Activated CD8-positive, alpha-beta memory T cell treated with anti-CD3 and anti-CD28 coated beads, Interleukin-2, amount 50 U/mL, for 48 hours (primary cell): ENCODE measurements at regions not wholly inside any gene's neighbourhood (a gene's known extent, or its start where the extent isn't known, plus 50 kb on each side); places are given as distances from the start of the nearest gene placed in this dataset.

Source experiments
- DNase-seq: peaks from one replicate; pipeline ENCODE4 v3.0.0-alpha.2; 2020

GRCh38 chr4:111187108-111187507, 564.2 kb upstream of the PITX2 start:
- DNase-seq = no peak

DNA sequence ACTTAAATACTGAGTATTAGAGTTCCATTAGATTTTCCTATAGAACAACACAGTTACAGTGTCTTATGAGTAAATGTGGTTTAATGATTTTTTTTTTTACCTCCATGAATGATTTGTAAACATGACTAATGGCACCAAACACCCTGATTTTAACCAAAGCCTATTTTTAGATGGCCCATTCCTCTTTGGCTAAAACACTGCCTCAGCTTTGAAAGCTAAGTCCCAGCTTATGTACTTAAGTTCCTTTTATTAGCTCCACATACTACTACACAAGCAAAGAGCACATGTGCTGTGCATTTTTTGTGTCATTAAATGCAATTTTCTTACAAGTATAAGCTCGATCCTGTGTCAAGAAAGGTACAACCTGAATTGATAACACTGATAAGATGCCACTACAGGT, 575.6 kb upstream of the PITX2 start:
- no peak for DNase-seq

DNA sequence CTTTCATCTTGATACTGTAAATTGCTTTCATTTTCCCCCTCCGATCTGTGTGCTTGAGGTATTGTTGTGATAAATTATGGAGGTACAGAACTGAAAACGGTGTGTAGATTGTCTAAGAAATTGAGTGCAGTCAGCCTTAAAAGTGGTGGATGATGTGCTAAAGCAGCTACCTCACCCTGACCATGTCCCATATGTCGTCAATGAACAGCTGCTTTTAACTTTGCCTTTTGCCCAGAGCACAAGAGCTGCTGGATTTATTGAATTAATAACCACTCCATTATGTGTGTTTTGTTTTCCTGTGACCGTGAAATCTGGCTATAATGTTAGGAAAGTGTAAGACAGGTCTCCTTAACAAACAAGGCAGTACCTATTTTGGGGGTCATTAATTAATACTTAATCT, 581.9 kb upstream of the PITX2 start:
- no peak for DNase-seq

DNA sequence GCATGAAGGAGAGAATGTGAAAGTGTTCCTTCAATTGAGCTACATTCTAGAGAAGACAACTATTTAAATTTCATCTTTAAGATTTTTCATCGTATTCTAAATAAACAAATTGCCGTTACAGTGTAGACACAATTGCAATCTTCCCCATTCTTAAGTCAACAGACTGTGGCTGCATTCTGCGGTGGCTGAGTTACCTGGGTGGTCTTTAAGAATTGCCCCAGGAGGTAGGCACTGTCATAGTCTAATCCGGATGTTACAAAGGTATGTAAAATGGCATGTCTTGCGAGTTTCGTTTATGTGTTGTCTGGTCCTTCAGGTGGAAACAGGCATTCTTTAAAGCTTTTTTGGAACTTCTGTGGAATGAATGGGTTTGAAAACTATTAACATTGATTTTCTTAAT, 586.1 kb upstream of the PITX2 start:
- DNase-seq = no peak

DNA sequence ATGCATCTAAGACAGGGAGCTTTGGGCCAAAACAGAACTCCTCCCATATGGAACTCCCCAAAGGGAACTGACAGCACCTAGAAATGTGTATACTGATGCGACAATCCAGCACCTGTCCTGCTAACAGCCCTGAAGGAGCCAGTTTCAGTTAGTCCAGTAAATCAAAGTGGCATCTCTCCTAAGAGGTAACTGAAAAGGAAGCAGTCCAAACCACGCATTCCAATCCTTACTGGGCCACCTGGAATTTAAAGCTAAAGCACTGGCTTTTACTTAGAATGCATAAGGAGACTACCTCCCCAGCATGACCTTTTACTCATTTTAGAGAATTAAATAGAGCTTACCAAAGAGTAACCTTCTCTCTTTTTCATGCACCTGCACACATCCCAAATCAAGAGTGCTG, 586.8 kb upstream of the PITX2 start:
- DNase-seq = no peak

DNA sequence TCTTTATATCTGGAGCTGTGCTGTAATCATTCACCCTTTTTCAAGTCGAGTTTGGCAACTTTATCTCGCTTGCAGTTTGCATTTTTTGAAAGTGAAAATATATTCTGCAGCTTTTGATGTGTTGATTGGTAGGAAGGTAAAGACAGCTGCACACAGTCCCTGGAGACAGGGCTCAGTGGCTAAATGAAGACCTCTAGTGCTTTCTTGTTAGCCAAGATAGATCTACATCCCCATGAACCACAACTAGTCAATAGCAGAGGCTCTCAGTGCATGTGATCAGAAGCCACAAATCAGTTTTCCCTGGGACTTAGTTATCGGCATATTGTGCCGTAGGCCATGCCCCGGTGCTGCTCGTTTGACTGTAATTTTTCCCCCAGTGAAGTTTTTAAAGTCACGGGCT, 587.7 kb upstream of the PITX2 start:
- DNase-seq = no peak

- DNase-seq = no peak
Measured at GRCh38 chr4:111213531-111213930, 590.7 kb upstream of the PITX2 start.

GRCh38 chr4:111214371-111214770, 591.5 kb upstream of the PITX2 start:
- no peak for DNase-seq

DNA sequence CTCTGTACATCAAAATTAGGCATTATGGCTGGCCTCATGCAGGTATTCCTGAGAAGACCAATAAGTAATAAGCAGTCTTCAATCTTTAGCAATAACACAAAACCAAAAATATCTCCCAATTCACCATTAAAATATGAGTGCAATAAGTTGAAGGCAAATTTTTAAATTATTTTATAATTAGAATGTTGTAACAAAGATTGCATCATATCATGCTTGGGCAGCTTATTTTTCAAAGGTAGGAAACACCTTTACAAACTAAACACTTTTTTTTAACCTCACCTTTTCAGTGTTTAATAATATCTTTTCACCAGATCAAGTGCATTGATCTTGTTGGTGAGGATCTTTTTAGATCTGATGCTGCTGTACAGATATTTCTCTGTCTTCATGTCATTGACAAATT, 592.9 kb upstream of the PITX2 start:
- DNase-seq = no peak

- no peak for DNase-seq
Measured at GRCh38 chr4:111216791-111217190, 593.9 kb upstream of the PITX2 start.

- no peak for DNase-seq
Measured at GRCh38 chr4:111221371-111221770, 598.5 kb upstream of the PITX2 start.

DNA sequence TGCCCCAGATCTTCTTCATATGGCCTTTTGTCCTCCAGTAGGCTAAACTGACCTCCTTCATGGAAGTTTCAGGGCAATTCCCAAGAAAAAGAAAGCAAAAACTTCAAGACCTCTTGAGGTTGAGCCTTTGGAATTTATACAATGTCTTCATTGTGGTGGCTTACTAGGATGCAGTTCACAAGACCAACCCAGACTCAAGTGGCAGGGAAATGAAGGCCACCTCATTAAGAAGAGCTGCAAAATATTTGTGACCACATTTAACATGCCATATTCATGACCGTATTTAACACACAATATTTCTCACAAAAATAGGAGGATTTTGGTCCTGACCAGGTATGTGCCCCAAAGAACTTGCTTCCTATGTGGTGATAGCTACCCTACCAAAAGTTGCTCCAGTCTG, 605.5 kb upstream of the PITX2 start:
- DNase-seq = no peak

DNA sequence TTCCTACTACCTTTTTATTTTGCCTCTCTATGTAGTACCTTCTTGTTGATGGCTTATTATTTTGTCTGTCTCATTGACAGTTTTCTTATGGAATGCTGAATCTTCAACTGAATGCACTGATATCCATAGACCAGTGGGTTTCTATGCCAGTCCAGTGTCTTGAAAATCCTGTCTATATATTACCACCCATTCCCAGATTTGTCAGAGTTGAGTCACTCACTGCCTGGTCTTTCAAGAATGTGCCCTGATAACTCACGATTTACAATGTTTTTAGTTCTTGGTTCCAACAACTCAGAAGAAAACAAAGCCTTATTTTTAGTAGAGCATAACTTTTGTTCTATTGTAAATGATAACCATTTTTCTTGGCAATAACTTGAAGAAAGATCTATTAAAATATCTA, 606.0 kb upstream of the PITX2 start:
- DNase-seq = no peak

DNA sequence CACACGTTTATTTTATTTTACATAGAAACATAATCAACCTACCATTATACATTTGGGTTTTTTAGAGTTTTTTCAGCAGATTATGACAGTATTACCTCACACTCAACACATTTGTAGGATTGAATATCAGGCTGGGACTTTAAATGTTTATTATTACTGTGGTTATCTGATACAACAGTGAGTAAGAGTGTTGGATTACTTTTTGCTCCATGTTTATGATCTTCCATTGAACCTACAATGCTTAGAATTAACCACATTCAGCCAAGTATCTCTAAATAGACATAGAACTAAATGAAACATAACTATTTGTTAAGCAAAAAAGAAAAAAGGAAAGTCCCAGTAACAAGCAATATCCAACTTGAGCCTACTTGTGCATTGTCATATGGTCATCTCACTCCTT, 607.4 kb upstream of the PITX2 start:
- no peak for DNase-seq

- no peak for DNase-seq
Measured at GRCh38 chr4:111231281-111231680, 608.4 kb upstream of the PITX2 start.

GRCh38 chr4:111234939-111235338, 612.1 kb upstream of the PITX2 start:
- no peak for DNase-seq

DNA sequence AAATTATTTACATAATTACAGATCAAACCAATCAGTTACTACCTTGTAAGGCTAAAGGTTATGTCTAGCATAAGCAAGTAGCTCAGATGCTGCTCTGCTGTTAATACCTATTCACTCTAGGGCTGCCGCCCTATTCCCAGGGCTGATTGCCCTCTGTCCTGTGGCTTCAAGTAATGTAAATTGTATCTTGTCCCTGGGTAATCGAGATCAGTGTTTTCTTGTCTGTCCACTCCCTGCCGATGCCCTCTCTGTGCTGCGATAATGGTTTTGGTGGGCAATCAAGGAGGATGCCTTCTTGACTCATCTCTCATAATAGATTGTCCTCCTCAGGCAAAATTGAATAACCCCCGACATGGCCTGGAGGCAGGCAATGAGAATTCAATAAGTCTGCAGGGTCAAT, 641.0 kb upstream of the PITX2 start:
- DNase-seq = no peak

GRCh38 chr4:111266937-111267336, 644.1 kb upstream of the PITX2 start:
- no peak for DNase-seq

- no peak for DNase-seq
Measured at GRCh38 chr4:111267786-111268185, 644.9 kb upstream of the PITX2 start.

DNA sequence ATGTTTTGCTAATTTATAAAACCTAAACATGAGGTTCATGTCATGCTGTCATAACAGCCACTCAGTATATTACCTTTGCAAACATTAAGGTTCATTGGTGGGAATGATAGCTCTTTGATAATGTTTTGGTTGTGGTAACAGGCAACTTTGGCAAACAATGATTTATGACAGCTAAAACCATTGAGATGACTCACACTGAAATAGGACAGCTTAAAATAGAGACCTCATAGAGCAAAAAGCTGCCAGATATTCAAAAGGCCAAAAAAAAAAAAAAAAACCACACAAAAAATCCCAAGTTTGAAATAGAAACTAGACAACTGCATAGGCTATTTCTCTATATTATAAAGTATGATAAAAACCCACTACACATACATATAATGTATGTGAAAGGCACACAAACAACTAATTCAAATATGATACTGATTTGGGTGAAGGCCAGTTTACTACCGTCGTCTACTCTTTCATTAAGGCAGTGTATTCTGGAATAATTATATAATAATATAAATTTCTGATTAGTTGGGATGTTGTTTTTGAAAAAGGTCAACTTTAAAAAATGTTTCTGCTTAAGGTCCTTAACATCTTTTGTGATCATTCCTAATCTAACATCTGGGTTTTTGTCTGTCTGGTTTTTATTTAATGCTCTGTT, 646.0 kb upstream of the PITX2 start:
- no peak for DNase-seq

- no peak for DNase-seq
Measured at GRCh38 chr4:111269439-111269838, 646.6 kb upstream of the PITX2 start.

DNA sequence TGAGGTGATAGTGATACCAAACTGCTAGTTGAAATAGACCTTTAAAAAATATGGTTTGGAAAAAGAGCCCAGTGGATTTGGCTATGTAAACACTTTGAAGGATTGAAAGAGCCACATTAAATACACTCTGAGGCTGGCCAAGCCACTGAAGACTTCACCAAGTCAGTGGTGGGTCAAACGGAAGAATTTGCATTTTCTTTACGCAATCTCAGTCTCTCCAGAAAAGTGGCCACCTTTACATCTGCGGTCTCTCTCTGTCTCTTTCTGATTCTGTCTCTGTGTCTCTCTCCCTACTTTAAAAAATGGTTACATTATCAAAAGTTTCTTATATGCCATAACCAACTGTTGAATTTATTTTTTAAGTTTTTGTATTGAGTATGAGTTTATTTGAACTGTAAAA, 651.2 kb upstream of the PITX2 start:
- DNase-seq = no peak

- DNase-seq = no peak
Measured at GRCh38 chr4:111274486-111274885, 651.6 kb upstream of the PITX2 start.

DNA sequence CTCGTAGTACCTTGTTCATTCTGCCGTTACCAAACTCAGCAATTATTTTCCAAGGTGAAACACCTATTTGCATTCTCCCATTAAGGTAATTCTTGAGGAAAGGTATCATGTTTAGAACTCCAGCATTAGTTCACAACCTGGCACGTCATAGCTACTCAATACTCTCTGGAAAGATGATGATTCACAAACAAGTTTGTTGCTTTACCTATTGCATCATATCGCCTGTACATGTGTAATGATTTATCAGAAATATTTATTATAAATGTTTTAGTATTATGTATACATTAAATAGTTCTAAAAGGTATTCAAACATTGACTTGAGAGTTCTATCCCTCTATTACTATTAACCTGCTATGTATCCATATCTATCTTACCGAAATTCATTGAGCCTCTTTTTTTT, 658.3 kb upstream of the PITX2 start:
- no peak for DNase-seq

- DNase-seq = no peak
Measured at GRCh38 chr4:111282035-111282434, 659.2 kb upstream of the PITX2 start.
